HG02970 (cell line): ENCODE measurements at regions not wholly inside any gene's neighbourhood (a gene's known extent, or its start where the extent isn't known, plus 50 kb on each side); places are given as distances from the start of the nearest gene placed in this dataset.
"Not testable (repeated sequence)": the region's sequence is repeated elsewhere in the genome, so short reads cannot be mapped to it uniquely, and the experiment has no call there.

Source experiments
- ATAC-seq: cut with Tn5 transposase; IDR thresholded peaks from one replicate; pipeline ENCODE4 v1.9.1; 2021; ENCODE audit warnings: mild to moderate bottlenecking, moderate library complexity, moderate number of reproducible peaks; ENCODE audit not compliant: unreplicated experiment, low FRiP score

DNA sequence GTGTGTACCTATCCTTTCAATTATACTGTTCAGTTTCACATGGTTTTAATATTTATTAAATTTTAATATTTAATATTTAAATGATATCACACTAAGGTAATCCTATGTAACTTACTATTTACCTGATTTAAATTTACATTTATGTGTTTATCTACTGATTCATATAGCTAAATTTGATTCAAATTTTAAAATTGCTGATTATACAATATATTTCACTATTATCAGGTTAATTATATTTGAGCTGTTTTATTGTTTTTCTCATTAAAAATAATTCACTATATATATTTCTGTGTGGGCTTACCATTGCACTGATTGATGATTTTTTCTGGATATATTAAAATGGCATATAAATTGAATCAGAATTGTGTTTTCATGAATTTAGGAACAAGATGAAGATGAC is 1923.5 kb downstream of the STIM2 start:
- ATAC-seq: no peak

DNA sequence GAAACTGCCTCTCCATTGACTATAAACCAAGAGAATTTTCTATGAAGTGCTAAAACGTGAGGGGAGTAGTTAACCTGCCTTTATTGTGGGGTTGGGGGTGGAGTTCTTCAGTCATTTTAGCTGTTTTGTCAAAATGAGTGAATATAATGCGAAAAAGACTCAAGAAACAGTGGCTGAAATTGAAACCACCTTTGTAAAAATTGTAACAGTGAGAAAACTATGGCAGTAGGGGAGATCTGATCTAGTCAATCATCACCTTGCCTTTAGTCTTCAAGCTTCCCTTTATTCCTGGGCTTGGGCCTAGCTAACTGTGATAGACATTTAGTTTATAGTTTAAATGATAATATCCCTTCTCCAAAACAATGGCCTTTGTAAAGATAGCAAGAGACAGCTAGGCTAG is 1927.3 kb downstream of the STIM2 start:
- ATAC-seq: no peak

DNA sequence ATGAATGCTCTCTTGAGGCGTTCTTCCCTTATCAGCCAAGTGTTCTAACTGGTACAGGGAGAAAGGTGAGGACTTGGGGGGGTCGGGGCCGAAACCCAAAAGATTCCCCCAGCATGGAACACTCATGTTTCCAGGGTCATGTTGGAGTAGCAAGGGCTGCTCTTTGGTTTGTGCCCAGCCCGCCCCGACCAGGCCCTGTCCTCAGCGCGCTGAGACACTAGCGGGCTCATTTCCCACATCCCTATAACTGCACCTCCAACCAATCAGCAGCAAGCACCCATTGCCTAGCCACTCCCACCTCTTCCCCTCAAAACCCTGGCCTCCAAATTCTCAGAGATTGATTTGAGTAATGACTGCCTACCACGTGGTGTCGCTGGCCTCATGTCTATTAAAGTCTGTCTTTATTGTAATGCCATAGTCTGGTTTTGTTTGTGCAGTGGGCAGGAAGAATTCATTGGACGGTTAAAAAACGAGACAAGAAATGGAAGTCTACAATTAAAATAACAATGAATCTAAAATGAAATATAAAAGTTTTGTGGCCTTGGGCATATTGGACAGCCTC is 1928.4 kb downstream of the STIM2 start:
- no peak for ATAC-seq

DNA sequence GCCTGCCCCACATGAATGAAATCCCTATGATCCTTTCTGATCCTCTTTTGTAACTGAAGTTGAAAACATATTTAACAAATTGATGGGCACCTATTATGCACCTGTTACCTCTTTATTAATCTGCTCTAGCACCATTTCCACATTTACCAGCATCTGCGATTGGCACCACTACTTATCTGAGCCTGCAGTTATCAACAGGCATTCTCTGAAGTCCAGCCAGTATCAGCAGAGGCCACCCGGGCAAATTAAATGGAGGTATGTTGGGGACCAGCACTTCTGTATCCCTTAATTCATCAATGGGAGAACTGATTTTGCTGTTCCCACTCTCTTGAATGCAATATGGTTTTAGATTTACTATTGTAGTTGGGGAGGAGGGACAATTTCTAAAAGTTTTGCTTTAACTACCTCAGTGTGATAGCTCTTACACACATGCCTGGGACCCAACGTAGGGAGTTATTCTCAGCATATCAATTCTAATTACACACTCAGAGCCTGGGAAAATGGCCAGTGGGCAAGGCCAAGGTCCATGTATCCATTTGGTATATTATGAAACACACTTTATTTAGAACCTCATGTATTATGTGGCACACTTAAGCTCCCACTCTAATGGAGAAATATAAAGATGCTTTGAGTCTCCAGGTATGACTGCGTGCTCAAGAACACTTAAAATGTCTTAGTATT is 1927.1 kb upstream of the PCDH7 start:
- no peak for ATAC-seq

DNA sequence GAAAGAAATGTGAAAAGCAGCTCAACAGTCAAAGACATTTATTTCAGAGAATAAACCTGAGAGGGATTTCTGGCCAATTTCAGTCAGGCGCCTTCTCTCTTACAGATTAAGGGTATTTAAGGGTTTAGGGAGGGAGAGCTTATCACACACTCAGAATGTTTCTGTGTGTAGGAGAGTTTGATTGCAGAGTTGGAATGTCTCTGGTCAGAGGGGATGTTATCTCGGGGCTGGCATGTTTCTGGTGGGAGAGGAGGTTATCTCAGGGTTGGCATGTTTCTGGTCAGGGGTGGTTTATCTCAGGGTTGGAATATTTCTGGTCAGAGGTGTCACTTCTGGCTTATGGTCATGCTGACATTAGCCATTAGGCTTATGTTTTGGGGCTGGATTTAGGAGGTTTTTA is 1920.5 kb upstream of the PCDH7 start:
- no peak for ATAC-seq

DNA sequence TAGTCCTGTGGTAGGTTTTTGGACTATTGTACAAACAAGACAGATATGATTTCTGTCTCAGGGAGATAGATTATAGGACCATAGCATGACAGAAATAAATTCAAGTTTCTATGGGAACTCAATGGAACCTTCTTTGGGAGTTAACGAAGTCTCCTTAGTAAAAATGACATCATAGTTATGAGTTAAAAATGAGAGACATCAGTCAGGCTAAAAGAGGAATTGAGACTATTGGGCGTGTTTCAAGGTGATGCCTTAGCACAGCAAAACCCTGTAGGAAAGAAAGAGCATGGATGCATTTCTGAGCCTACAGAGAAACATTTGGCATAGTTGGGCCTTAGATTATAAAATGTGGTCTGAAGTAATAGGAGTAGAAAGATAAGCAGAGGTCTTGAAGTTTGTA is 1909.1 kb upstream of the PCDH7 start:
- ATAC-seq: no peak

DNA sequence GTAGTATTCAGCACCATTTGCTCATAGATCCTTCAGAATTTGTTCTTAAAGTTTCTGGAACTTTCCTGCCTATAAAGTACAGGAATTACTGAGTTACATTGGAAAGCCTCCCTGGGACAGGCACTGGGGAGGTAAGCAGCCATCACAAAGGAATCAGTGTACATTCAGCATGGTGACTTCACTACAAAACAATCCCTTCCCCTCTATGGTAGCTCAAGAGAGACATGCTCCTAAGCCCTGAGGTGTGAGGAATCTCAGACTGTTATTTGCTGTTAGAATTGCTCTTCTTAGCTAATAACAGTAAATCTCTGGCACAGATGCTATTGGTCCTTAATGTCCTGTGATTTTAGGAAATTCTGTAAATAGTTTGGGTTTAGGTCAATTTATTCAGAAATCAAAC is 1898.0 kb upstream of the PCDH7 start:
- ATAC-seq: no peak

DNA sequence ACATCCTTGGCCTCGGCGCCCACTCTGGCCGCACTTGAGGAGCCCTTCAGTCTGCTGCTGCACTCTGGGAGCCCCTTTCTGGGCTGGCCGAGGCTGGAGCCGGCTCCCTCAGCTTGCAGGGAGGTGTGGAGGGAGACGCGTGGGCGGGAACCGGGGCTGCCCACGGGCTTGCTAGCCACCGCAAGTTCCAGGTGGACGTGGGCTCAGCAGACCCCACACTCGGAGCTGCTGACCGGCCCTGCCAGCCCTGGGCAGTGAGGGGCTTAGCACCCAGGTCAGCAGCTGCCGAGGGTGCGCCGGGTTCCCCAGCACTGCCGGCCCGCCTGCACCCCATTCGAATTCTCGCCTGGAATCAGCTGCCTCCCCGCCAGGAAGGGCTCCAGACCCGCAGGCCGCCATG is 1892.3 kb upstream of the PCDH7 start:
- ATAC-seq: no peak

DNA sequence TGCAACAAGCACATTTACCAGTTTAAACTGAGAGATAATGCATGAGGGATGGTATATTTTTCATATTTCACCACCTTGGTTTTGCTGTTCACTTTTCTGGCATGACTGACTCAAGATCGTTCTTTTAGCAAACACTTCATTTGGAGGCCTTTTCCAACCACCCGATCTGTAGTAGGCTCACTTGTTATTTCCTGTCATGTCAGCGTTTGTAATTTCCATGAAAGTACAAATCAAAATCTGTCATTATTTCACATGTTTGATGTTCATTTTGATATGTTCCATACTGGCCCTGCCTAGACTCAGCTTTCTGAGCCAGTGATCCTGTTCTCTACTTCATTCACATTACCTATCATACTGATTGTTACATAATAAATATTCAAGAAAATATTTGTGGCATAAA is 1888.3 kb upstream of the PCDH7 start:
- ATAC-seq: no peak

DNA sequence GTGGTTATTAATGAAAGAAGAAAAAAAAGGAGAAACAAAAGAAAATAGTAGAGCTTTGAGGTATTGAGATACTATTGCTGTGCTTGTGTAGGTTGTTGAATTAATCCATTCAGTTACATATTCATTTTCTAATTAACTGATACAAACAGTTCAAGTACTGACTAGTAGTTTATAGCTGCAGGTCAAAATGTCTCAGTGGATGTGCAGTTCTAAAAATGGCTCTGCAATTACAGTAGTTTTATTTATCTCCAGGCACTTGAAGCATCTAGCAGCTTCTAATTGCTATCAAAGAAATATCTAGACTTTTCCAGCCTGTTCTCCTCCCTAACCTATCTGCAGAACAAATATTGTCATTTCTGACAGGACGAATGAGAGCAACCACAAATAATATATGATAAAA is 1887.7 kb upstream of the PCDH7 start:
- no peak for ATAC-seq

DNA sequence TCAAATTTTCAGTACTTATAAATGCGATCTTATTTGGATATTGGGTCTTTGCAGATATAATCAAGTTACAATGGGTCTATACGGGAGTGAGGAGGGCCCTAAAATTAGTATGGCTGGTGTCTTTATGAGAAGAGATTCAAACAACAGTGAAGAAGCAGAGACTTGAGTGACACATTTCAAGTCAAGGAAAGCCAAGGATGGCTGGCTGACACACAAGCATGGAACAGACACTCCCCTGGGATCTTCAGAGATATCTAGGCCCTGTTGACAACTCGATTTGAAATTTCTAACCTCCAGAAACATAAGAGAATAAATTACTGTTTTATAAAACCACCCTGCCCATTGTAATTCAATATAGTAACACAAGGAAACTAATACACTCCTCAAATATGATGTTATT is 1886.0 kb upstream of the PCDH7 start:
- ATAC-seq: no peak

DNA sequence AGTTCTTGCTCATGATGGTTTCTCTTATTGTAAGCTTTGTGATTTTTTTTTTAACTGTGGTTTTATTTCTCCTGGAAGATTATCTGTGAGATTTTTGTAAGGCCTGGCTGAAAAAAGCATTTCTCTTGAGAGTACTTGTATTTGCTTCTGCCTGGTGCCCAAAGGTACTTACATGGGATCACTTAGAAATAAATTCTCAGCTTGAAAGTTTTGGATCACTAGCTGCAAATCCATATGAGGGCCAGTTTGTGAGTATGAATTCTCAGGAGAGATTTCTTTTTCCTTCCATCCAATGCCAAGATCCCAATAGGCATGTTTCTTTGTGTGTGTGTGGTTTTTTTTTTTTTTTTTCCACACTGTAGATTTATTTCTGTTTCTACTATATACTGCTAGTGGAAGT is 1884.7 kb upstream of the PCDH7 start:
- ATAC-seq: no peak

DNA sequence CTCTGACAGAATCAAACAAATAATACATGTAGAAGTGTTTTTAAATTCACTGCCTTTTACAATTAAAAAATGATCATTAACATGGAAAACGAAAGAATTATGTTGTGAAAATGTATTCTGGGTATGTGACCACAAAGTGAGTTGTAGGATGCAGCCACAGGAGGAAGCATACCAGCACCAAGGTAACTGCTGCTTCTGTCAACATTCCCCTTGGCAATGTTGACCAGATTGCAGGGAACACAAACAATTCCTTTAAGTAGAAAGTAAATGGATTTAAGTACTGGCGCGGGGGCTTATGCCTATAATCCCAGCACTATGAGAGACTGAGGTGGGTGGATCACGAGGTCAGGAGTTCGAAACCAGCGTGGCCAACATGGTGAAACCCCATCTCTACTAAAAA is 1877.9 kb upstream of the PCDH7 start:
- no peak for ATAC-seq

DNA sequence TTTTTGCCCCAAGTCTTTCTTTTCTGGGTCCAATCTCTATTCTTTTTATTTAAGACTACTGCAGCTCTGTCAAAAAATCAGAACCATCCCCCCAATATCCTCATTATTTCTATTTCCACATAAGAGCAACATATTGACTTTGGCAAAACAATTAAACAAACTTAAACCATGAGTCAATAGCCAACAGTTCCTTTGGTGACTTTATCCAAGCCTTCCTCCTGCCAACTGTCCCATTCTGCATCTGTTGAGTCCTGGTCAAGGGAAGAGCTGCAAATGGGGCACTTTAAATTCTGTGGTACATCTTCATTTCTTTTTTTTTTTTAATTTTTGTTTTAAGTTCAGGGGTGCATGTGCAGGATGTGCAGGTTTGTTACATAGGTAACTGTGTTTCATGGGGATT is 1875.0 kb upstream of the PCDH7 start:
- no peak for ATAC-seq

DNA sequence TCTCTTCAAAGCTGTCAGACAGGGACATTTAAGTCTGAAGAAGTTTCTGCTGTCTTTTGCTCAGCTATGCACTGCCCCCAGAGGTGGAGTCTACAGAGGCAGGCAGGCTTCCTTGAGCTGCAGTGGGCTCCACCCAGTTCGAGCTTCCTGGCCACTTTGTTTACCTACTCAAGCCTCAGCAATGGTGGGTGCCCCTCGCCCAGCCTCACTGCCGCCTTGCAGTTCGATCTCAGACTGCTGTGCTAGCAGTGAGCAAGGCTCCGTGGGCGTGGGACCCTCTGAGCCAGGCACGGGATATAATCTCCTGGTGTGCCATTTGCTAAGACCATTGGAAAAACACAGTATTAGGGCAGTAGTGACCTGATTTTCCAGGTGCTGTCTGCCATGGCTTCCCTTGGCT is 1863.1 kb upstream of the PCDH7 start:
- ATAC-seq: not testable (repeated sequence)

DNA sequence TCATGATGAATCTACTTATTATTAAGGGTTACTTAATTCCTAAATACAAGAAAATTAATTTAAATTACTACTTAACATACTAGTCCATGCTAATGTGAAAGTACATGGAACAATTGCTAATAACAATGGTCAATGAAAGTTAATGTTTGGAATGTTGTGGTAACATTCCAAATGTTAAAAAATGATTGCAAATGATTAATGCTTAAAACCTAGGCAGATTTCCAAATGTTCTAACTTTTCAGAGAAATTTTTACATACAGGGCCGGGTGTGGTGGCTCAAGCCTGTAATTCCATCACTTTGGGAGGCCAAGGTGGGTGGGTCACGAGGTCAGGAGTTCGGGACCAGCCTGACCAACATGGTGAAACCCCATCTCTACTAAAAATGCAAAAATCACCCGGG is 1851.3 kb upstream of the PCDH7 start:
- no peak for ATAC-seq

DNA sequence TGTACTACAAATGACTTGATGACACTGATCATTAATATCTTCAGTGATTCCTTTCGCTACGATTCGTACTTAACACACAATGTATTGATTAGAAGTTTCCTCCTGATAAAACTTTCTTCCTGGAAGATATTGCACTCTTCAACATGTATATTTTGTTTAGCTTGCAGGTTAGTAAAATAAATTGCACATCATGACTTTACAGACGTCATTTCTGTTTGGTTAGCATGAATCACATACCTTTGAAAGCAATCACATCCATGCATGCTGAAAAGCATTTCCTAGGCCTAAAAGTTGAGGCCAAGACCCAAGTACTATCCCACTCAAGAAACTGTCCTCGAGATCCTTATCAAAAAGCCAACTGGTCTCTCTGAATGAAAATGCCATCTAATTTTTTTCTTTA is 1841.0 kb upstream of the PCDH7 start:
- ATAC-seq: no peak

DNA sequence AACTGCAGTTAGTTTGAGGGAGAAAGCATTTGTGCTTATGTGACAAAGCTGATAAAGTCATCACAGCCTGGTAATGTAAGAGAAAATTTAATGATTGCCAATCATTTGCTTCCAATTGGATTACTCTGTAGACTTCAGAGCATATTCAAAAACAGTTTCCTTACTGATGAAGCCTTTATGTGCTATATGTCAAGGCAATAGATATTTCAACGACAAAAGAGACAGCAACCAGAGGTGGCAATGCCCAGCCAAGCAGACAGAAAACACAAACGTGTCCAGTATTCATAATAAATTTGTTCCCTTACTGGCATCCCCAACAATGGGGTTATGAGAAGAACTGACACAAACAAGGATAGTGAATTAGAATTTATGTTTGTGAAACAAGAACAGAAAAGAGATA is 1840.3 kb upstream of the PCDH7 start:
- ATAC-seq: no peak

DNA sequence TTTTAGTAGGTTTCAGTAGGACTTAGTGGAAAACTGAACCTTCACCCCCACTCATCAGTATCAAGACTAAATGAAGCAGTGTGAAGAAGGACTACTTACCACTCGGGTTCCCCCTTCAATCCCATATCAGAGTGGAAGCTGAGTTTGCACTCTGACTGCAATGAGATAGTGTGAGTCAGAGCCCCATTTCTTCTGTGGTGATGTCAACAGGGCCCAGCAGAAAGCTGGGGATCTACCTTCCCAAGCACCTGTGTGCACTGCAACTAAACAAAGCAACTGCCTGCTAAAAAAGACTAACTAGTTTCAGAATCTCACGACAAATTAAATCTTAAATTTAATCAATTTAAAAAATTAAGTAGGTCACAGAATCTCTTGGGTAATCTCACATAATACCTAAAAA is 1837.0 kb upstream of the PCDH7 start:
- ATAC-seq: no peak

DNA sequence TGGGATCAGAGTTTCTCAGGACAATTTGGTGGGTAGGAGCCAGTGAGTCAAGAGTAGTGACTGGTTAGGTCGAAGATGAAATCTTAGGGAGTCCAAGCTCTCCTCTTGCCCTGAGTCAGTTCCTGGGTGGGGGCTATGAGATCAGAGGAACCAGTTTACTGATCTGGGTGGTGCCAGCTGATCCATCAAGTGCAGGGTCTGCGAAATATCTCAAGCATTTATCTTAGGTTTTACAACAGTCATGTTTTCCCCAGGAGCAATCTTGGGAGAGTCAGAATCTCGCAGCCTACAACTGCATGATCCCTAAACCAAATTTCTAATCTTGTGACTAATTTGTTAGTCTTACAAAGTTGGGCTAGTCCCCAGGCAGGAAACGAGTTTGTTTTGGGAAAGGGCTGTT is 1833.2 kb upstream of the PCDH7 start:
- ATAC-seq: no peak

DNA sequence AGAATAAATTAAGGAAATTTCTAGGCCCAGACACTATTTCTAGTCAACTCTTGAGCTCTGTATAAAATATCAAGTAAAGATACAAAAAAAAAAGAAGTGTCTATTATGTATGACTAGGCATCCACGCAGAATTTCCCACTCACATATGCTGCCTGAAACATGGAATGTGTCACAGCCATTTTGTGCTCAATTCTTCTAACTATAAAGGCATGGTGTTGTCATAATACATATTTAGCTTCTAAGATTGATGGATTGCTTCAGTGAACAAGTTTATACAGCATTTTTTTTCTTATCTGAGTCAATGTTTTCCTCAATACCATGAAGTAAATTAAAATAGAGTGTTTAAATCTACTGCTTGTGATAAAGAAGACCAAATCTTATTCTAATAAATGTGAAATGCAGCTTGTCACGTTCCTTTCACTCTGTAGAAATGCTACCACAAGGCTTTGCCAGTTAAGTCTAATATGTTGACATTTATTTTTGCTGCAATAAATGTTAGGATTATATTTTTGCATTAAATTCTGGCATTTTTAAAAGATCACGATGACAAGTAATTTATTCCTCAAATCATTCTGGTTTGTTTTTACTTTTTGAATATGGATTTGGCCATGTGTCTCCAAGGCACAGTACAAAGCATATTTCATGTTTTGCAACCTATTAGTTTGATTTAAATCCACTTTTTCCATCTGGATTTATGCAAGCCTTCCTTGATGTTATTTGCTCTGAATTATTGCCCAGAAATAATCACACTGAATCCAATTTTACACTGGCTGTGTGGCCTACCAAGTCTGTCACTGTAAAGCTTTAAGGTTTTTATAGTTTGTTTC is 1829.0 kb upstream of the PCDH7 start:
- ATAC-seq: no peak

DNA sequence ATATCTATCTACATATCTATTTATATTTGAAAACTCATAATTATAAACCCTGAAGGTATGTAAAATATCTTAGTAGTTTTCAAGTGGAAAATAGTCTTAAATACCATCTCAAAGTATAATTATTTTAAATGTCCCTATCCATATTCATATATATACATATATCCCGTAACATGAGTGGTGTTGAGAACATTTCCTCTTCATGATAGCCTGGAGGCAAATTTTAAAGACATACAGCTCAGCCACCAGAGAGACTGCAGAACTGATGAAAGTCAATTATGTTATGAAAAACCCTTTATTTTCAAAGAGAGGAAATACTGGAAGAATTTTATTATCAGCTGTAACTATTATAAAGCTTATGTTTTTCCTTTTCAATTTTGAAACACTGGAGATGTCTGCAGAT is 1806.7 kb upstream of the PCDH7 start:
- no peak for ATAC-seq
